Right renal pelvis (tissue), 4 donors: ENCODE measurements at regions not wholly inside any gene's neighbourhood (a gene's known extent, or its start where the extent isn't known, plus 50 kb on each side); places are given as distances from the start of the nearest gene placed in this dataset.

Experiments
- DNase-seq, 4 donors: peaks; one replicate each; pipeline ENCODE4 v3.0.0-alpha.2; 2013; ENCODE audit warnings: low read depth in 4 of 4, low spot score in 3 of 4, missing footprints in 1 of 4

GRCh38 chr6:23927935-23928334 lies 198.1 kb upstream of the NRSN1 start:
- no peak for DNase-seq

- DNase-seq: no peak
These were observed 196.8 kb upstream of the NRSN1 start for GRCh38 chr6:23929201-23929600.

- no peak for DNase-seq
These were observed 185.5 kb upstream of the NRSN1 start for GRCh38 chr6:23940466-23940865.

- DNase-seq: no peak
These were observed 174.3 kb upstream of the NRSN1 start for GRCh38 chr6:23951691-23952090.

GRCh38 chr6:23952245-23952644 lies 173.8 kb upstream of the NRSN1 start:
- DNase-seq: no peak

- no peak for DNase-seq
These were observed 172.0 kb upstream of the NRSN1 start for GRCh38 chr6:23953976-23954375.

GRCh38 chr6:23957017-23957416 lies 169.0 kb upstream of the NRSN1 start:
- DNase-seq: no peak

- no peak for DNase-seq
These were observed 161.2 kb upstream of the NRSN1 start for GRCh38 chr6:23964865-23965264.

- DNase-seq: no peak
These were observed 156.7 kb upstream of the NRSN1 start for GRCh38 chr6:23969344-23969743.

- no peak for DNase-seq
These were observed 148.3 kb upstream of the NRSN1 start for GRCh38 chr6:23977706-23978105.

- DNase-seq: no peak
These were observed 145.1 kb upstream of the NRSN1 start for GRCh38 chr6:23980965-23981364.

GRCh38 chr6:23981923-23982322 lies 144.1 kb upstream of the NRSN1 start:
- no peak for DNase-seq

GRCh38 chr6:23983735-23984134 lies 142.3 kb upstream of the NRSN1 start:
- no peak for DNase-seq

- no peak for DNase-seq
These were observed 141.0 kb upstream of the NRSN1 start for GRCh38 chr6:23985015-23985414.

- DNase-seq: no peak
These were observed 136.0 kb upstream of the NRSN1 start for GRCh38 chr6:23989885-23990533.

- DNase-seq: no peak
These were observed 132.0 kb upstream of the NRSN1 start for GRCh38 chr6:23994013-23994412.

GRCh38 chr6:24004062-24004461 lies 122.0 kb upstream of the NRSN1 start:
- DNase-seq: no peak

GRCh38 chr6:24004659-24005058 lies 121.4 kb upstream of the NRSN1 start:
- DNase-seq: no peak

GRCh38 chr6:24006254-24006653 lies 119.8 kb upstream of the NRSN1 start:
- no peak for DNase-seq

GRCh38 chr6:24009319-24009718 lies 116.7 kb upstream of the NRSN1 start:
- no peak for DNase-seq

GRCh38 chr6:24010133-24010532 lies 115.9 kb upstream of the NRSN1 start:
- no peak for DNase-seq

GRCh38 chr6:24016286-24016685 lies 109.7 kb upstream of the NRSN1 start:
- no peak for DNase-seq

GRCh38 chr6:24016857-24017256 lies 109.2 kb upstream of the NRSN1 start:
- no peak for DNase-seq
